A549 (cell line): ENCODE measurements at regions not wholly inside any gene's neighbourhood (a gene's known extent, or its start where the extent isn't known, plus 50 kb on each side); places are given as distances from the start of the nearest gene placed in this dataset.

Experiments used
- BHLHE40 ChIP-seq: IDR thresholded peaks from 2 replicates; pipeline ENCODE4 v1.6.1; 2012; ENCODE audit warnings: low read depth, low read length, inconsistent platforms
- CTCF ChIP-seq: fragments of >200 bp; sonication (Bioruptor Twin); formaldehyde crosslinking; IDR thresholded peaks from 3 replicates; pipeline ENCODE4 v1.5.1; 2016
- EP300 ChIP-seq, 2 experiments: fragments of >200 bp; sonication (Bioruptor Twin); formaldehyde crosslinking; IDR thresholded peaks; 2 replicates in 1 of 2; 3 replicates in 1 of 2; pipeline ENCODE4 v1.6.1; 2016 to 2017
- JUN ChIP-seq, 2 experiments: fragments of >200 bp; sonication (Bioruptor Twin); formaldehyde crosslinking; IDR thresholded peaks; 2 replicates in 1 of 2; 3 replicates in 1 of 2; pipeline ENCODE4 v1.6.1; 2016 to 2017
- MAX ChIP-seq: IDR thresholded peaks from 2 replicates; pipeline ENCODE4 v1.6.1; 2012
- MAZ ChIP-seq: fragments of 150-350 bp; IDR thresholded peaks from 2 replicates; pipeline ENCODE4 v1.6.1; 2014; ENCODE audit warnings: antibody characterized with exemption, low read depth, low read length, borderline replicate concordance
- POLR2A ChIP-seq: IDR thresholded peaks from 2 replicates; pipeline ENCODE4 v1.6.1; 2012; ENCODE audit warnings: mild to moderate bottlenecking, low read length
- REST ChIP-seq: fragments of 200-600 bp; sonication (generic); IDR thresholded peaks from 2 replicates; pipeline ENCODE4 v1.6.1; 2016; ENCODE audit warnings: antibody characterized with exemption, mild to moderate bottlenecking, moderate library complexity

GRCh38 chr10:6978187-6978627, 398.1 kb upstream of the PRKCQ start:
- TF ChIP-seq CTCF (no peak), JUN (IDR thresholded peaks at IDR 0.05) (no peak), POLR2A (no peak), MAX (no peak), MAZ (no peak), BHLHE40 (no peak), REST (no peak), EP300 (IDR thresholded peaks at IDR 0.05) (no peak)
